H9 (cell line): ENCODE measurements at regions not wholly inside any gene's neighbourhood (a gene's known extent, or its start where the extent isn't known, plus 50 kb on each side); places are given as distances from the start of the nearest gene placed in this dataset.

ENCODE experiments used
- DNase-seq: peaks from one replicate; pipeline ENCODE4 v3.0.0-alpha.2; 2017
- H2AFZ ChIP-seq: one replicate; pipeline ENCODE4 v1.6.1; 2013; ENCODE audit warnings: mild to moderate bottlenecking, low read length, control low read depth, moderate library complexity
- H2AK5ac ChIP-seq: 2 replicates; pipeline ENCODE4 v1.6.1; 2013; ENCODE audit warnings: low read length, control low read depth, mixed read lengths; ENCODE audit not compliant: insufficient read length
- H2BK120ac ChIP-seq: one replicate; pipeline ENCODE4 v1.6.1; 2013; ENCODE audit warnings: low read depth, mild to moderate bottlenecking, low read length, control low read depth, inconsistent platforms; ENCODE audit not compliant: poor library complexity, severe bottlenecking
- H2BK12ac ChIP-seq: 2 replicates; pipeline ENCODE4 v1.6.1; 2013; ENCODE audit warnings: low read length, control low read depth, mixed read lengths, low read depth; ENCODE audit not compliant: insufficient read length
- H2BK15ac ChIP-seq: 2 replicates; pipeline ENCODE4 v1.6.1; 2013; ENCODE audit warnings: low read depth, low read length, control low read depth
- H2BK20ac ChIP-seq: one replicate; pipeline ENCODE4 v1.6.1; 2013; ENCODE audit warnings: low read depth, mild to moderate bottlenecking, low read length, control low read depth, inconsistent platforms; ENCODE audit not compliant: poor library complexity, severe bottlenecking
- H2BK5ac ChIP-seq: 2 replicates; pipeline ENCODE4 v1.6.1; 2013; ENCODE audit warnings: low read length, control low read depth, mixed read lengths; ENCODE audit not compliant: insufficient read length
- H3K14ac ChIP-seq: 2 replicates; pipeline ENCODE4 v1.6.1; 2013; ENCODE audit warnings: low read length, control low read depth; ENCODE audit not compliant: insufficient read depth
- H3K18ac ChIP-seq: 2 replicates; pipeline ENCODE4 v1.6.1; 2013; ENCODE audit warnings: low read depth, mild to moderate bottlenecking, mixed read lengths, low read length, control low read depth; ENCODE audit not compliant: insufficient read length
- H3K23ac ChIP-seq: 2 replicates; pipeline ENCODE4 v1.6.1; 2013; ENCODE audit warnings: low read length, control low read depth, mixed read lengths, low read depth; ENCODE audit not compliant: insufficient read length
- H3K23me2 ChIP-seq: 2 replicates; pipeline ENCODE4 v1.6.1; 2013; ENCODE audit warnings: low read depth, mild to moderate bottlenecking, mixed read lengths, low read length, control low read depth; ENCODE audit not compliant: insufficient read length, poor library complexity, severe bottlenecking
- H3K27ac ChIP-seq: 2 replicates; pipeline ENCODE4 v1.5.1; 2013; ENCODE audit warnings: low read length, control low read depth, mixed read lengths, low read depth; ENCODE audit not compliant: insufficient read length
- H3K27me3 ChIP-seq: 2 replicates; pipeline ENCODE4 v1.6.1; 2013; ENCODE audit warnings: low read length, control low read depth, inconsistent platforms; ENCODE audit not compliant: insufficient read depth
- H3K4ac ChIP-seq: 2 replicates; pipeline ENCODE4 v1.6.1; 2013; ENCODE audit warnings: low read depth, mild to moderate bottlenecking, control low read depth, inconsistent platforms, low read length, moderate library complexity
- H3K4me1 ChIP-seq: 2 replicates; pipeline ENCODE4 v1.6.1; 2013; ENCODE audit warnings: low read length, control low read depth, inconsistent platforms; ENCODE audit not compliant: insufficient read depth
- H3K4me2 ChIP-seq: 2 replicates; pipeline ENCODE4 v1.6.1; 2013; ENCODE audit warnings: low read length, control low read depth, mixed read lengths; ENCODE audit not compliant: insufficient read length, insufficient read depth
- H3K56ac ChIP-seq: 2 replicates; pipeline ENCODE4 v1.6.1; 2013; ENCODE audit warnings: low read depth, mild to moderate bottlenecking, mixed read lengths, low read length, control low read depth; ENCODE audit not compliant: insufficient read length
- H3K79me1 ChIP-seq: 2 replicates; pipeline ENCODE4 v1.6.1; 2013; ENCODE audit warnings: low read depth, mild to moderate bottlenecking, moderate library complexity, low read length, control low read depth, inconsistent platforms; ENCODE audit not compliant: insufficient read depth, poor library complexity, severe bottlenecking
- H3K79me2 ChIP-seq: 2 replicates; pipeline ENCODE4 v1.6.1; 2013; ENCODE audit warnings: low read length, control low read depth, inconsistent platforms; ENCODE audit not compliant: insufficient read depth
- H3K9ac ChIP-seq: 2 replicates; pipeline ENCODE4 v1.6.1; 2013; ENCODE audit warnings: low read length, control low read depth, mixed read lengths; ENCODE audit not compliant: insufficient read length; ENCODE audit errors: extremely low read depth
- H3K9me3 ChIP-seq: one replicate; pipeline ENCODE4 v1.6.1; 2013; ENCODE audit warnings: low read depth, low read length, inconsistent platforms; ENCODE audit not compliant: control insufficient read depth
- H3T11ph ChIP-seq: one replicate; pipeline ENCODE4 v1.6.1; 2013; ENCODE audit warnings: mild to moderate bottlenecking, low read length, control low read depth, inconsistent platforms
- H4K20me1 ChIP-seq: one replicate; pipeline ENCODE4 v1.6.1; 2013; ENCODE audit not compliant: control insufficient read depth, insufficient read length, insufficient read depth
- H4K5ac ChIP-seq: 2 replicates; pipeline ENCODE4 v1.6.1; 2013; ENCODE audit warnings: low read depth, mild to moderate bottlenecking, mixed read lengths, low read length, control low read depth; ENCODE audit not compliant: insufficient read length
- H4K8ac ChIP-seq: replicated peaks from 2 replicates; pipeline ENCODE4 v1.6.1; 2013; ENCODE audit warnings: low read length, control low read depth, mixed read lengths, low read depth; ENCODE audit not compliant: insufficient read length
- H4K91ac ChIP-seq: 2 replicates; pipeline ENCODE4 v1.6.1; 2013; ENCODE audit warnings: low read depth, mild to moderate bottlenecking, moderate library complexity, mixed read lengths, low read length, control low read depth; ENCODE audit not compliant: insufficient read length
- H3K27ac Mint-ChIP-seq, 3 experiments: 2 replicates in 2 of 3; 3 replicates in 1 of 3; pipeline ENCODE4 v1.8.0; 2020 to 2021; ENCODE audit warnings: mixed read lengths in 3 of 3, mild to moderate bottlenecking in 1 of 3, moderate library complexity in 1 of 3
- H3K27me3 Mint-ChIP-seq: 2 replicates; pipeline ENCODE4 v1.8.0; 2021; ENCODE audit warnings: low read depth, mild to moderate bottlenecking, moderate library complexity, mixed read lengths
- H3K36me3 Mint-ChIP-seq, 3 experiments: 2 replicates in 2 of 3; 3 replicates in 1 of 3; pipeline ENCODE4 v1.8.0; 2020 to 2021; ENCODE audit warnings: low read depth in 3 of 3, mixed read lengths in 3 of 3; ENCODE audit not compliant: insufficient read depth in 1 of 3
- H3K4me1 Mint-ChIP-seq, 2 experiments: 2 replicates each; pipeline ENCODE4 v1.8.0; 2020; ENCODE audit warnings: mixed read lengths in 2 of 2
- H3K4me3 Mint-ChIP-seq, 2 experiments: 2 replicates in 1 of 2; 3 replicates in 1 of 2; pipeline ENCODE4 v1.8.0; 2020 to 2021; ENCODE audit warnings: mild to moderate bottlenecking in 2 of 2, mixed read lengths in 2 of 2, moderate library complexity in 1 of 2
- H3K9me3 Mint-ChIP-seq, 2 experiments: 2 replicates in 1 of 2; 3 replicates in 1 of 2; pipeline ENCODE4 v1.8.0; 2020; ENCODE audit warnings: mild to moderate bottlenecking in 2 of 2, mixed read lengths in 2 of 2, moderate library complexity in 1 of 2
- WGBS: extraction: QIAGEN DNeasy Blood & Tissue Kit; methylation state at CpG from one replicate; pipeline ENCODE4 v1.1.7; 2013; ENCODE audit warnings: missing lambda C conversion rate, low lambda C conversion rate, mixed read lengths; ENCODE audit not compliant: insufficient read length; ENCODE audit errors: extremely low coverage; 5-methylcytosine and 5-hydroxymethylcytosine counted together
- TF ChIP-seq, protein P1 (sequence below): fragments of 200-600 bp; sonication (generic); conservative IDR thresholded peaks from 3 replicates; pipeline ENCODE4 v1.8.0; 2021; ENCODE audit warnings: antibody characterized with exemption, mild to moderate bottlenecking

DNA sequence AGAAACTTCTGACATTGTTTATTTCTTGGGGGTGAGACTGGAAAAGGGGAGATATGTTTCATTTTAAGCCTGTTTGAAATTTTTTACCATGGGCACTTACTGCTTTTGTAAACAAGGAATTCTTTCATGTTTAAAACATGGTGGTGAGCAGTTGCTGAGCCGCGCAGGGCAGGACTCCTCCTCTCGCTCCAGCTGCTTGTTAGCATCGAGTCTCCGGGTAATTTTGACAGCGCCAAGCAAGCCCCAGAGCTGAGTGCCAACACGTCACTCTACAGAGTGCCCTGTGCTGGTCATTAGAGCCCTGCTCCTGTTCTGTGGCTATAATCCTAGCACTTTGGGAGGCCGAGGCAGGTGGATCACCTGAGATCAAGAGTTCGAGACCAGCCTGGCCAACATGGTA lies 116.5 kb upstream of the MSX2 start:
- Histone ChIP-seq H3K4ac (no peak overlapping the region), H2AFZ (no peak overlapping the region), H3K79me1 (no peaks in the 10 kb centered on the region), H2AK5ac (no peak overlapping the region), H2BK12ac (no peak overlapping the region), H2BK20ac (no peak overlapping the region), H4K8ac (no peak overlapping the region), H3K18ac (no peak overlapping the region), H3K27me3 (no peaks in the 10 kb centered on the region), H3K56ac (no peak overlapping the region), H3K27ac (no peak overlapping the region), H4K91ac (no peak overlapping the region), H3K4me1 (no peaks in the 10 kb centered on the region), H3K4me2 (no peak overlapping the region), H3T11ph (no peak overlapping the region), H2BK15ac (no peak overlapping the region), H3K23ac (no peak overlapping the region), H2BK120ac (no peak overlapping the region), H3K9ac (no peak overlapping the region), H3K14ac (no peak overlapping the region), H4K20me1 (no peaks in the 10 kb centered on the region), H2BK5ac (no peak overlapping the region), H3K9me3 (no peaks in the 10 kb centered on the region), H4K5ac (no peak overlapping the region), H3K79me2 (no peaks in the 10 kb centered on the region), H3K23me2 (no peaks in the 10 kb centered on the region)
- no peak for DNase-seq
- Mint-ChIP-seq H3K4me3 (no peak overlapping the region), H3K36me3 (peaks cover 2 to 8% (median 3%) of the 10 kb centered on the region in 3 experiments; a peak in 6 of 7 replicates), H3K9me3 (peaks cover 5 to 15% of the 10 kb centered on the region in 2 experiments), H3K4me1 (no peaks in the 10 kb centered on the region), H3K27me3 (no peaks in the 10 kb centered on the region), H3K27ac (no peak overlapping the region)
- TF ChIP-seq, protein P1, sequence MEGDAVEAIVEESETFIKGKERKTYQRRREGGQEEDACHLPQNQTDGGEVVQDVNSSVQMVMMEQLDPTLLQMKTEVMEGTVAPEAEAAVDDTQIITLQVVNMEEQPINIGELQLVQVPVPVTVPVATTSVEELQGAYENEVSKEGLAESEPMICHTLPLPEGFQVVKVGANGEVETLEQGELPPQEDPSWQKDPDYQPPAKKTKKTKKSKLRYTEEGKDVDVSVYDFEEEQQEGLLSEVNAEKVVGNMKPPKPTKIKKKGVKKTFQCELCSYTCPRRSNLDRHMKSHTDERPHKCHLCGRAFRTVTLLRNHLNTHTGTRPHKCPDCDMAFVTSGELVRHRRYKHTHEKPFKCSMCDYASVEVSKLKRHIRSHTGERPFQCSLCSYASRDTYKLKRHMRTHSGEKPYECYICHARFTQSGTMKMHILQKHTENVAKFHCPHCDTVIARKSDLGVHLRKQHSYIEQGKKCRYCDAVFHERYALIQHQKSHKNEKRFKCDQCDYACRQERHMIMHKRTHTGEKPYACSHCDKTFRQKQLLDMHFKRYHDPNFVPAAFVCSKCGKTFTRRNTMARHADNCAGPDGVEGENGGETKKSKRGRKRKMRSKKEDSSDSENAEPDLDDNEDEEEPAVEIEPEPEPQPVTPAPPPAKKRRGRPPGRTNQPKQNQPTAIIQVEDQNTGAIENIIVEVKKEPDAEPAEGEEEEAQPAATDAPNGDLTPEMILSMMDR = no peak
- WGBS = no CpG with 5 or more reads among the region's 9 CpGs
